H1 (cell line): ENCODE measurements at regions not wholly inside any gene's neighbourhood (a gene's known extent, or its start where the extent isn't known, plus 50 kb on each side); places are given as distances from the start of the nearest gene placed in this dataset.
"Not testable (repeated sequence)": the region's sequence is repeated elsewhere in the genome, so short reads cannot be mapped to it uniquely, and the experiment has no call there.

ENCODE experiments used
- CTCF ChIA-PET: fragments of 300-600 bp; sonication (Branson Sonifier 250); formaldehyde crosslinking; loops from one replicate; lab custom pipeline; 2021; ENCODE audit not compliant: partially characterized antibody; lab: Charles Lee
- POLR2A ChIA-PET: fragments of 300-600 bp; sonication (Branson Sonifier 250); formaldehyde crosslinking; loops from one replicate; lab custom pipeline; 2021; ENCODE audit warnings: inconsistent platforms; ENCODE audit not compliant: partially characterized antibody; lab: Charles Lee
- DNase-seq, 2 experiments: peaks; one replicate each; pipeline versions ENCODE4 v3.0.0 to v3.0.0-alpha.2; 2010 to 2022; ENCODE audit warnings: low spot score in 2 of 2, low read depth in 1 of 2, mixed read lengths in 1 of 2
- FAIRE-seq: peaks from 2 replicates; lab custom pipeline; 2011; peaks lifted over from hg19 to GRCh38; lab: Jason Lieb, UNC
- H2AFZ ChIP-seq: 2 replicates; pipeline ENCODE4 v1.8.1; 2012; ENCODE audit warnings: low read length, inconsistent platforms
- H2AK5ac ChIP-seq: 2 replicates; pipeline ENCODE4 v1.6.1; 2013; ENCODE audit warnings: low read depth, low read length
- H2BK120ac ChIP-seq: replicated peaks from 2 replicates; pipeline ENCODE3; 2013; ENCODE audit warnings: low read depth, low read length, inconsistent platforms
- H2BK12ac ChIP-seq: 2 replicates; pipeline ENCODE4 v1.6.1; 2013; ENCODE audit warnings: low read depth, low read length
- H2BK15ac ChIP-seq: 2 replicates; pipeline ENCODE4 v1.6.1; 2013; ENCODE audit warnings: low read length
- H2BK20ac ChIP-seq: 2 replicates; pipeline ENCODE4 v1.6.1; 2013; ENCODE audit warnings: low read length
- H2BK5ac ChIP-seq: 2 replicates; pipeline ENCODE4 v1.6.1; 2013; ENCODE audit warnings: low read depth, low read length
- H3K14ac ChIP-seq: 2 replicates; pipeline ENCODE4 v1.6.1; 2013; ENCODE audit warnings: inconsistent platforms; ENCODE audit not compliant: insufficient read length
- H3K18ac ChIP-seq: 2 replicates; pipeline ENCODE4 v1.6.1; 2013; ENCODE audit warnings: low read length; ENCODE audit errors: extremely low read depth
- H3K23ac ChIP-seq: 2 replicates; pipeline ENCODE4 v1.6.1; 2013; ENCODE audit warnings: inconsistent platforms; ENCODE audit not compliant: insufficient read length
- H3K23me2 ChIP-seq: 2 replicates; pipeline ENCODE4 v1.6.1; 2013; ENCODE audit warnings: low read depth, low read length
- H3K27ac ChIP-seq: 2 replicates; pipeline ENCODE4 v1.6.1; 2011; ENCODE audit warnings: low read depth, low read length, inconsistent platforms
- H3K27me3 ChIP-seq, 4 experiments: replicated peaks in 1 of 4; 1 replicate in 1 of 4; 2 replicates in 3 of 4; pipeline versions ENCODE4 v1.6.1 to v1.8.1; 2011 to 2013; ENCODE audit warnings: low read length in 3 of 4, mild to moderate bottlenecking in 3 of 4, inconsistent platforms in 2 of 4, mixed read lengths in 2 of 4, moderate library complexity in 1 of 4; ENCODE audit not compliant: control insufficient read depth in 3 of 4, insufficient read depth in 3 of 4; ENCODE audit errors: extremely low read depth in 1 of 4
- H3K36me3 ChIP-seq, 4 experiments: 2 replicates each; pipeline versions ENCODE4 v1.6.1 to v1.8.1; 2011 to 2013; ENCODE audit warnings: mild to moderate bottlenecking in 4 of 4, low read length in 3 of 4, moderate library complexity in 2 of 4, control low read depth in 1 of 4, inconsistent platforms in 1 of 4; ENCODE audit not compliant: insufficient read depth in 4 of 4, control insufficient read depth in 2 of 4
- H3K4ac ChIP-seq: replicated peaks from 2 replicates; pipeline ENCODE3; 2013; ENCODE audit warnings: low read length, low read depth, mixed read lengths, inconsistent platforms; ENCODE audit not compliant: insufficient read length
- H3K4me1 ChIP-seq, 4 experiments: replicated peaks in 1 of 4; 1 replicate in 1 of 4; 2 replicates in 3 of 4; pipeline versions ENCODE4 v1.6.1 to v1.8.1; 2011 to 2013; ENCODE audit warnings: low read length in 3 of 4, inconsistent platforms in 2 of 4, mixed read lengths in 1 of 4; ENCODE audit not compliant: insufficient read depth in 4 of 4, control insufficient read depth in 3 of 4
- H3K4me2 ChIP-seq, 2 experiments: 2 replicates each; pipeline versions ENCODE4 v1.6.1 to v1.8.1; 2011 to 2013; ENCODE audit warnings: low read depth in 2 of 2, low read length in 2 of 2, control low read depth in 1 of 2, inconsistent platforms in 1 of 2, mild to moderate bottlenecking in 1 of 2; ENCODE audit not compliant: insufficient read depth in 1 of 2
- H3K4me3 ChIP-seq, 4 experiments: fragments of 200-600, 300-600 bp in 1 of 4; sonication (generic), shearing (Covaris generic), sonication (Bioruptor Twin) in 1 of 4; 2 replicates each; pipeline versions ENCODE4 v1.5.1 to v1.8.1; 2011 to 2016; ENCODE audit warnings: low read length in 4 of 4, low read depth in 3 of 4, control low read depth in 2 of 4, inconsistent platforms in 2 of 4, mild to moderate bottlenecking in 2 of 4, mixed read lengths in 1 of 4, moderate library complexity in 1 of 4; ENCODE audit not compliant: insufficient read depth in 2 of 4; ENCODE audit errors: extremely low read depth in 1 of 4
- H3K56ac ChIP-seq: replicated peaks from 2 replicates; pipeline ENCODE3; 2013; ENCODE audit warnings: low read depth, mild to moderate bottlenecking, mixed read lengths, low read length, inconsistent platforms; ENCODE audit not compliant: insufficient read length
- H3K79me1 ChIP-seq: 2 replicates; pipeline ENCODE4 v1.6.1; 2013; ENCODE audit warnings: low read depth, low read length, control low read depth
- H3K79me2 ChIP-seq, 2 experiments: 2 replicates each; pipeline versions ENCODE4 v1.6.1 to v1.8.1; 2012 to 2013; ENCODE audit warnings: low read length in 2 of 2, mild to moderate bottlenecking in 2 of 2, inconsistent platforms in 1 of 2; ENCODE audit not compliant: insufficient read depth in 2 of 2, control insufficient read depth in 1 of 2
- H3K9ac ChIP-seq, 4 experiments: replicated peaks in 1 of 4; 1 replicate in 1 of 4; 2 replicates in 3 of 4; pipeline versions ENCODE4 v1.6.1 to v1.8.1; 2011 to 2013; ENCODE audit warnings: low read depth in 3 of 4, low read length in 3 of 4, control low read depth in 2 of 4, mild to moderate bottlenecking in 2 of 4, moderate library complexity in 2 of 4, inconsistent platforms in 1 of 4; ENCODE audit errors: extremely low read depth in 1 of 4
- H3K9me3 ChIP-seq, 2 experiments: 2 replicates each; pipeline versions ENCODE4 v1.6.1 to v1.8.1; 2012 to 2013; ENCODE audit warnings: mild to moderate bottlenecking in 2 of 2, moderate library complexity in 2 of 2, control low read depth in 1 of 2, inconsistent platforms in 1 of 2, low read depth in 1 of 2, low read length in 1 of 2, mixed read lengths in 1 of 2; ENCODE audit not compliant: insufficient read depth in 2 of 2
- H4K20me1 ChIP-seq, 2 experiments: replicated peaks in 1 of 2; 2 replicates each; pipeline versions ENCODE3 to v1.8.1; 2011 to 2013; ENCODE audit warnings: inconsistent platforms in 2 of 2, low read length in 2 of 2, mild to moderate bottlenecking in 1 of 2; ENCODE audit not compliant: insufficient read depth in 2 of 2, control insufficient read depth in 1 of 2
- H4K5ac ChIP-seq: 2 replicates; pipeline ENCODE4 v1.6.1; 2013; ENCODE audit warnings: low read length, low read depth, mixed read lengths, inconsistent platforms; ENCODE audit not compliant: insufficient read length
- H4K8ac ChIP-seq: 2 replicates; pipeline ENCODE4 v1.8.0; 2013; ENCODE audit warnings: mild to moderate bottlenecking, moderate library complexity, low read length, inconsistent platforms; ENCODE audit not compliant: insufficient read depth; ENCODE audit errors: extremely low read depth
- H4K91ac ChIP-seq: replicated peaks from 2 replicates; pipeline ENCODE3; 2013; ENCODE audit warnings: low read length, mixed read lengths, inconsistent platforms; ENCODE audit not compliant: insufficient read length
- WGBS, 2 experiments: shearing (Covaris generic) in 1 of 2; methylation state at CpG; one replicate each; pipeline versions ENCODE4 v1.1.6 to v1.1.7; 2013 to 2015; ENCODE audit warnings: low lambda C conversion rate in 2 of 2, mixed read lengths in 2 of 2, inconsistent platforms in 1 of 2, low coverage in 1 of 2, missing lambda C conversion rate in 1 of 2; ENCODE audit not compliant: insufficient replicate concordance in 2 of 2, insufficient coverage in 1 of 2, insufficient read length in 1 of 2; ENCODE audit errors: extremely low coverage in 1 of 2, missing lambda C conversion rate in 1 of 2; 5-methylcytosine and 5-hydroxymethylcytosine counted together

- H3K23ac ChIP-seq, H3K79me1 ChIP-seq, H3K23me2 ChIP-seq, H3K18ac ChIP-seq, H3K4me3 ChIP-seq, POLR2A ChIA-PET, H3K79me2 ChIP-seq, FAIRE-seq, H3K36me3 ChIP-seq, H3K9ac ChIP-seq, H4K5ac ChIP-seq, H3K27ac ChIP-seq, H2BK120ac ChIP-seq, H4K8ac ChIP-seq, H2BK5ac ChIP-seq, H4K91ac ChIP-seq, H3K4me2 ChIP-seq, H2BK20ac ChIP-seq, H2BK15ac ChIP-seq, H2AFZ ChIP-seq, H3K14ac ChIP-seq, DNase-seq, H2BK12ac ChIP-seq, H3K27me3 ChIP-seq, H3K4ac ChIP-seq, H2AK5ac ChIP-seq, CTCF ChIA-PET, H4K20me1 ChIP-seq, H3K56ac ChIP-seq, H3K4me1 ChIP-seq: not testable (repeated sequence)
- WGBS, 2 experiments = 95% methylated on average over 18 of the region's 26 CpGs; no CpG with 5 or more reads in 1 of the 2 experiments
- peaks cover 2 to 24% of the 10 kb centered on the region in 2 experiments; a peak in 3 of 4 replicates for H3K9me3 ChIP-seq
Observed at GRCh38 chr2:183792165-183792924, 668.1 kb downstream of the NUP35 start.
